Activated CD8-positive, alpha-beta T cell treated with anti-CD3 and anti-CD28 coated beads for 36 hours (primary cell): ENCODE measurements at regions not wholly inside any gene's neighbourhood (a gene's known extent, or its start where the extent isn't known, plus 50 kb on each side); places are given as distances from the start of the nearest gene placed in this dataset.

Source experiments
- ATAC-seq: fragments of 200-7000 bp; cut with Tn5 transposase; one replicate; pipeline ENCODE4 v1.10.0; 2021; ENCODE audit warnings: mild to moderate bottlenecking, moderate library complexity
- CTCF ChIA-PET: fragments of 350-600 bp; sonication (Branson Sonifier 250); formaldehyde crosslinking; loops from one replicate; lab custom pipeline; 2021; ENCODE audit warnings: antibody characterized with exemption; lab: Charles Lee
- POLR2A ChIA-PET: fragments of 350-600 bp; sonication (Branson Sonifier 250); formaldehyde crosslinking; loops from one replicate; lab custom pipeline; 2021; ENCODE audit warnings: antibody characterized with exemption; lab: Charles Lee
- DNase-seq: peaks from one replicate; pipeline ENCODE4 v3.0.0-alpha.2; 2020
- H3K27ac Mint-ChIP-seq: one replicate; pipeline ENCODE4 v1.8.0; 2021; ENCODE audit warnings: mild to moderate bottlenecking, mixed read lengths
- H3K27me3 Mint-ChIP-seq: one replicate; pipeline ENCODE4 v1.8.0; 2021; ENCODE audit warnings: mixed read lengths
- H3K36me3 Mint-ChIP-seq: one replicate; pipeline ENCODE4 v1.8.0; 2021; ENCODE audit warnings: low read depth, mixed read lengths
- H3K4me1 Mint-ChIP-seq: one replicate; pipeline ENCODE4 v1.8.0; 2021; ENCODE audit warnings: low read depth, mixed read lengths
- H3K4me3 Mint-ChIP-seq: one replicate; pipeline ENCODE4 v1.8.0; 2021; ENCODE audit warnings: mild to moderate bottlenecking, moderate library complexity, mixed read lengths
- H3K9me3 Mint-ChIP-seq: one replicate; pipeline ENCODE4 v1.8.0; 2021; ENCODE audit warnings: mixed read lengths
- CTCF ChIP-seq: fragments of 200-600 bp; IDR thresholded peaks from one replicate; pipeline ENCODE4 v1.8.0; 2022; ENCODE audit warnings: antibody characterized with exemption, mild to moderate bottlenecking
- intact Hi-C: fragments of 100-400 bp; cut with micrococcal nuclease; formaldehyde crosslinking; loops from one replicate; pipeline ENCODE4 v1.10.0; 2022

- POLR2A ChIA-PET: no interaction called here
- no peak for ATAC-seq
- Mint-ChIP-seq H3K9me3 (peaks cover 3% of the 10 kb centered on the region), H3K27me3 (no peaks in the 10 kb centered on the region), H3K4me3 (no peak overlapping the region), H3K4me1 (peaks cover 13% of the 10 kb centered on the region), H3K36me3 (no peaks in the 10 kb centered on the region), H3K27ac (no peak overlapping the region)
- CTCF ChIA-PET: no interaction called here
- TF ChIP-seq CTCF: no peak
- intact Hi-C loops: no loop called here
- DNase-seq: no peak
Measured at GRCh38 chr3:7915356-7915755, 586.3 kb upstream of the LMCD1 start.

- Mint-ChIP-seq H3K27ac (no peak overlapping the region), H3K36me3 (peaks cover 3% of the 10 kb centered on the region), H3K27me3 (peaks cover 1% of the 10 kb centered on the region), H3K4me3 (no peak overlapping the region), H3K4me1 (peaks cover 13% of the 10 kb centered on the region), H3K9me3 (peaks cover 3% of the 10 kb centered on the region)
- POLR2A ChIA-PET: interaction anchor here (0.5 kb wide), 1 partner anchor 854 kb away, joined by 3 read pairs; no protein-coding TSS in a partner anchor
- no peak for TF ChIP-seq CTCF
- peak; percentile 40 for DNase-seq
- CTCF ChIA-PET: no interaction called here
- peak; percentile 72 for ATAC-seq
- intact Hi-C loops: no loop called here
Measured at GRCh38 chr3:7917443-7918151, 584.0 kb upstream of the LMCD1 start.

GRCh38 chr3:7920211-7920610 lies 581.4 kb upstream of the LMCD1 start:
- peaks cover 3% of the 10 kb centered on the region for H3K36me3 Mint-ChIP-seq
- H3K4me3 Mint-ChIP-seq: no peak overlapping the region
- ChIA-PET POLR2A (no interaction called here), CTCF (no interaction called here)
- no peak for ATAC-seq
- intact Hi-C loops: no loop called here
- no peak for DNase-seq
- no peak for TF ChIP-seq CTCF
- peaks cover 1% of the 10 kb centered on the region for H3K27me3 Mint-ChIP-seq
- peaks cover 8% of the 10 kb centered on the region for H3K4me1 Mint-ChIP-seq
- no peak overlapping the region for H3K27ac Mint-ChIP-seq
- H3K9me3 Mint-ChIP-seq: peaks cover 3% of the 10 kb centered on the region

GRCh38 chr3:7924228-7924627 lies 577.4 kb upstream of the LMCD1 start:
- H3K4me3 Mint-ChIP-seq: no peak overlapping the region
- peaks cover 3% of the 10 kb centered on the region for H3K36me3 Mint-ChIP-seq
- DNase-seq (no peak), ATAC-seq (no peak)
- no peak for TF ChIP-seq CTCF
- no peak overlapping the region for H3K27ac Mint-ChIP-seq
- POLR2A ChIA-PET: no interaction called here
- H3K27me3 Mint-ChIP-seq: peaks cover 1% of the 10 kb centered on the region
- CTCF ChIA-PET: interaction anchor here (1.3 kb wide), 1 partner anchor 12 kb away, joined by 4 read pairs; no protein-coding TSS in a partner anchor
- intact Hi-C loops: no loop called here
- peaks cover 3% of the 10 kb centered on the region for H3K4me1 Mint-ChIP-seq
- no peaks in the 10 kb centered on the region for H3K9me3 Mint-ChIP-seq

GRCh38 chr3:7927015-7927414 lies 574.6 kb upstream of the LMCD1 start:
- ChIA-PET POLR2A (no interaction called here), CTCF (no interaction called here)
- intact Hi-C loops: no loop called here
- DNase-seq (no peak), ATAC-seq (no peak)
- no peak for TF ChIP-seq CTCF
- no peaks in the 10 kb centered on the region for H3K9me3 Mint-ChIP-seq
- H3K27me3 Mint-ChIP-seq: no peaks in the 10 kb centered on the region
- no peak overlapping the region for H3K27ac Mint-ChIP-seq
- no peaks in the 10 kb centered on the region for H3K36me3 Mint-ChIP-seq
- no peak overlapping the region for H3K4me3 Mint-ChIP-seq
- H3K4me1 Mint-ChIP-seq: peaks cover 3% of the 10 kb centered on the region
